HCT116 (cell line): ENCODE measurements at regions not wholly inside any gene's neighbourhood (a gene's known extent, or its start where the extent isn't known, plus 50 kb on each side); places are given as distances from the start of the nearest gene placed in this dataset.

Source experiments
- CEBPB ChIP-seq: IDR thresholded peaks from 2 replicates; pipeline ENCODE4 v1.6.1; 2012; ENCODE audit warnings: low read depth
- EGR1 ChIP-seq: IDR thresholded peaks from 2 replicates; pipeline ENCODE4 v1.6.1; 2012; ENCODE audit warnings: low read depth
- EZH2 ChIP-seq: fragments of 200-600 bp; sonication (generic); IDR thresholded peaks from 2 replicates; pipeline ENCODE4 v1.6.1; 2017; ENCODE audit warnings: antibody characterized with exemption, mixed run types
- POLR2A ChIP-seq: IDR thresholded peaks from 2 replicates; pipeline ENCODE4 v1.7.0; 2011; ENCODE audit warnings: borderline replicate concordance; ENCODE audit not compliant: insufficient read depth, insufficient read length; ENCODE audit errors: extremely low read depth
- RAD21 ChIP-seq: IDR thresholded peaks from 2 replicates; pipeline ENCODE4 v1.6.1; 2012; ENCODE audit warnings: low read depth, mild to moderate bottlenecking
- SIN3A ChIP-seq: IDR thresholded peaks from 2 replicates; pipeline ENCODE4 v1.6.1; 2012; ENCODE audit warnings: low read depth
- SP1 ChIP-seq: IDR thresholded peaks from 2 replicates; pipeline ENCODE4 v1.6.1; 2012; ENCODE audit warnings: low read depth
- TCF7L2 ChIP-seq: IDR thresholded peaks from 2 replicates; pipeline ENCODE4 v1.7.0; 2011; ENCODE audit warnings: borderline replicate concordance, inconsistent platforms; ENCODE audit not compliant: insufficient read depth, insufficient read length; ENCODE audit errors: extremely low read depth
- ZFX ChIP-seq: fragments of 450-650 bp; IDR thresholded peaks from 2 replicates; pipeline ENCODE4 v1.6.1; 2017
- ZNF274 ChIP-seq: fragments of 200-500 bp; sonication (Bioruptor generic); IDR thresholded peaks from 2 replicates; pipeline ENCODE4 v1.6.1; 2014; ENCODE audit warnings: mild to moderate bottlenecking, low read depth, low read length, inconsistent platforms
- TF ChIP-seq, protein P1 (sequence below), 3 experiments: fragments of 200-600 bp in 1 of 3; sonication (generic) in 1 of 3; IDR thresholded peaks in 2 of 3; conservative IDR thresholded peaks in 1 of 3; 2 replicates each; pipeline ENCODE4 v1.5.1; 2012 to 2017; ENCODE audit warnings: low read depth in 2 of 3, low read length in 2 of 3, antibody characterized with exemption in 1 of 3, borderline replicate concordance in 1 of 3, control low read depth in 1 of 3, mild to moderate bottlenecking in 1 of 3, mixed read lengths in 1 of 3, mixed run types in 1 of 3, moderate library complexity in 1 of 3; ENCODE audit not compliant: insufficient read depth in 1 of 3
- TF ChIP-seq, protein P2 (sequence below): IDR thresholded peaks from 2 replicates; pipeline ENCODE4 v1.6.1; 2011; ENCODE audit warnings: mild to moderate bottlenecking, low read length, moderate library complexity; ENCODE audit not compliant: insufficient replicate concordance; ENCODE audit errors: extremely low read depth
- TF ChIP-seq, protein P3 (sequence below): IDR thresholded peaks from 2 replicates; pipeline ENCODE4 v1.6.1; 2012

DNA sequence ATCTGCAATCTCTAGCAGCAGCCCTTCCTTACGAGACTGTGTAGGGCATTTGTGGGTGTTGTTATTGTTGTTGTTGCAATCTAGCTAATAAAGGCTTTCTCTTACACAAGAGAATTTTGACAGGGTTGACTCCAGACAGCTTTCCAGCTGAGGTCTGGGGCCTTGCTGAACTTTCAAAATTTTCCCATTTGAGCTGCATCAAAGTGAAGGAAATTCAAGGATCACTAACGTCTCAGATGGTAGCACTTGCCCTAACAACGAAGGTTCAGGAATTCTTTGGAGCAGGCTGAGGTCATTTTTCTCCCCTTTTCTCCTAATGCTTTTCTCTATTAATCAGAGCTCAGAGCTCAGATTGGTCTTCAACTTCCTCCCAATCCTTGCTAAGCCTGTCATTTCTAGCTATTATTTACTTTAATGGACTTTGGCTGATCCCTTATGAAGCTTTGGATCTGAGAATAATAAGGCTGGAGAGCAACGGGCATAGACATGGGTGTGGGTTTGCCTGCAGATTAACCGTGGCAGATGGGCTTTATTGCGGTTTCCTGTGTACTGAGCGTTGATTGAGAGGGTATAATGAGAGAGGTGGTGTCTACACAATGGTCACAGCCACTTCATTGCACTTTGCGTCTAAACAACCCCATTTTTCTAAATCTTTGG, 614.0 kb upstream of the AGTR1 start:
- TF ChIP-seq TCF7L2, result no peak
- no peak for TF ChIP-seq POLR2A
- no peak for TF ChIP-seq SP1
- TF ChIP-seq, protein P1, sequence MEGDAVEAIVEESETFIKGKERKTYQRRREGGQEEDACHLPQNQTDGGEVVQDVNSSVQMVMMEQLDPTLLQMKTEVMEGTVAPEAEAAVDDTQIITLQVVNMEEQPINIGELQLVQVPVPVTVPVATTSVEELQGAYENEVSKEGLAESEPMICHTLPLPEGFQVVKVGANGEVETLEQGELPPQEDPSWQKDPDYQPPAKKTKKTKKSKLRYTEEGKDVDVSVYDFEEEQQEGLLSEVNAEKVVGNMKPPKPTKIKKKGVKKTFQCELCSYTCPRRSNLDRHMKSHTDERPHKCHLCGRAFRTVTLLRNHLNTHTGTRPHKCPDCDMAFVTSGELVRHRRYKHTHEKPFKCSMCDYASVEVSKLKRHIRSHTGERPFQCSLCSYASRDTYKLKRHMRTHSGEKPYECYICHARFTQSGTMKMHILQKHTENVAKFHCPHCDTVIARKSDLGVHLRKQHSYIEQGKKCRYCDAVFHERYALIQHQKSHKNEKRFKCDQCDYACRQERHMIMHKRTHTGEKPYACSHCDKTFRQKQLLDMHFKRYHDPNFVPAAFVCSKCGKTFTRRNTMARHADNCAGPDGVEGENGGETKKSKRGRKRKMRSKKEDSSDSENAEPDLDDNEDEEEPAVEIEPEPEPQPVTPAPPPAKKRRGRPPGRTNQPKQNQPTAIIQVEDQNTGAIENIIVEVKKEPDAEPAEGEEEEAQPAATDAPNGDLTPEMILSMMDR (IDR thresholded peaks at IDR 0.05 in 2 of 3, conservative IDR thresholded peaks at IDR 0.05 in 1 of 3; ENCODE audit: borderline replicate concordance in 1 of 3, insufficient read depth in 1 of 3, low read depth in 2 of 3, low read length in 2 of 3), result no peak
- no peak for TF ChIP-seq EZH2
- TF ChIP-seq, protein P2, sequence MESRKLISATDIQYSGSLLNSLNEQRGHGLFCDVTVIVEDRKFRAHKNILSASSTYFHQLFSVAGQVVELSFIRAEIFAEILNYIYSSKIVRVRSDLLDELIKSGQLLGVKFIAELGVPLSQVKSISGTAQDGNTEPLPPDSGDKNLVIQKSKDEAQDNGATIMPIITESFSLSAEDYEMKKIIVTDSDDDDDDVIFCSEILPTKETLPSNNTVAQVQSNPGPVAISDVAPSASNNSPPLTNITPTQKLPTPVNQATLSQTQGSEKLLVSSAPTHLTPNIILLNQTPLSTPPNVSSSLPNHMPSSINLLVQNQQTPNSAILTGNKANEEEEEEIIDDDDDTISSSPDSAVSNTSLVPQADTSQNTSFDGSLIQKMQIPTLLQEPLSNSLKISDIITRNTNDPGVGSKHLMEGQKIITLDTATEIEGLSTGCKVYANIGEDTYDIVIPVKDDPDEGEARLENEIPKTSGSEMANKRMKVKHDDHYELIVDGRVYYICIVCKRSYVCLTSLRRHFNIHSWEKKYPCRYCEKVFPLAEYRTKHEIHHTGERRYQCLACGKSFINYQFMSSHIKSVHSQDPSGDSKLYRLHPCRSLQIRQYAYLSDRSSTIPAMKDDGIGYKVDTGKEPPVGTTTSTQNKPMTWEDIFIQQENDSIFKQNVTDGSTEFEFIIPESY, result no peak
- no peak for TF ChIP-seq ZFX
- TF ChIP-seq SIN3A, result no peak
- no peak for TF ChIP-seq CEBPB
- TF ChIP-seq ZNF274, result no peak
- TF ChIP-seq EGR1, result no peak
- no peak for TF ChIP-seq RAD21
- TF ChIP-seq, protein P3, sequence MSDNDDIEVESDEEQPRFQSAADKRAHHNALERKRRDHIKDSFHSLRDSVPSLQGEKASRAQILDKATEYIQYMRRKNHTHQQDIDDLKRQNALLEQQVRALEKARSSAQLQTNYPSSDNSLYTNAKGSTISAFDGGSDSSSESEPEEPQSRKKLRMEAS, result no peak
